OCI-LY3 (cell line): ENCODE measurements at regions not wholly inside any gene's neighbourhood (a gene's known extent, or its start where the extent isn't known, plus 50 kb on each side); places are given as distances from the start of the nearest gene placed in this dataset.

ENCODE experiments used
- H2AFZ ChIP-seq: fragments of 200-600, 300-600 bp; shearing (Covaris generic); 2 replicates; pipeline ENCODE4 v1.6.0; 2014; ENCODE audit warnings: antibody characterized with exemption, low read depth, low read length
- H3K27ac ChIP-seq: fragments of 200-600, 300-600 bp; sonication (generic); 2 replicates; pipeline ENCODE4 v1.5.1; 2014; ENCODE audit warnings: mild to moderate bottlenecking, low read length, moderate library complexity, mixed read lengths
- H3K27me3 ChIP-seq: fragments of 200-600, 300-600 bp; sonication (generic); 2 replicates; pipeline ENCODE4 v1.6.1; 2014; ENCODE audit warnings: low read depth, low read length, mixed read lengths
- H3K36me3 ChIP-seq: fragments of 200-600, 300-600 bp; sonication (generic); replicated peaks from 2 replicates; pipeline ENCODE3; 2014; ENCODE audit warnings: low read depth, low read length, mixed read lengths
- H3K4me1 ChIP-seq: fragments of 300-600, 200-600 bp; sonication (generic); 2 replicates; pipeline ENCODE4 v1.6.1; 2014; ENCODE audit warnings: low read length, mixed read lengths
- H3K4me2 ChIP-seq: fragments of 200-600, 300-600 bp; sonication (generic); 2 replicates; pipeline ENCODE4 v1.6.1; 2014; ENCODE audit warnings: low read length, mixed read lengths
- H3K4me3 ChIP-seq: fragments of 300-600, 200-600 bp; sonication (generic); 2 replicates; pipeline ENCODE4 v1.5.1; 2014; ENCODE audit warnings: antibody characterized with exemption, mild to moderate bottlenecking, low read length, moderate library complexity
- H3K79me2 ChIP-seq: fragments of 300-600, 200-600 bp; shearing (Covaris generic); 2 replicates; pipeline ENCODE4 v1.6.1; 2014; ENCODE audit warnings: mild to moderate bottlenecking, low read length, mixed read lengths
- H3K9ac ChIP-seq: fragments of 300-600, 200-600 bp; shearing (Covaris generic); 2 replicates; pipeline ENCODE4 v1.6.0; 2014; ENCODE audit warnings: mild to moderate bottlenecking, low read length, moderate library complexity
- H3K9me3 ChIP-seq: fragments of 200-600, 300-600 bp; shearing (Covaris generic); 2 replicates; pipeline ENCODE4 v1.6.1; 2014; ENCODE audit warnings: low read length, mixed read lengths; ENCODE audit not compliant: insufficient read depth
- H4K20me1 ChIP-seq: fragments of 200-600, 300-600 bp; sonication (generic); 2 replicates; pipeline ENCODE4 v1.6.1; 2016; ENCODE audit warnings: low read length, mixed read lengths; ENCODE audit not compliant: insufficient read depth
- EZH2phosphoT487 ChIP-seq: fragments of 200-600 bp; shearing (Covaris generic); IDR thresholded peaks from 2 replicates; pipeline ENCODE4 v1.6.1; 2018; ENCODE audit warnings: antibody characterized with exemption, mixed run types, low read depth
- TF ChIP-seq, protein P1 (sequence below): fragments of 200-600, 300-600 bp; sonication (generic); IDR thresholded peaks from 2 replicates; pipeline ENCODE4 v1.5.1; 2014; ENCODE audit warnings: antibody characterized with exemption, low read length, low read depth

DNA sequence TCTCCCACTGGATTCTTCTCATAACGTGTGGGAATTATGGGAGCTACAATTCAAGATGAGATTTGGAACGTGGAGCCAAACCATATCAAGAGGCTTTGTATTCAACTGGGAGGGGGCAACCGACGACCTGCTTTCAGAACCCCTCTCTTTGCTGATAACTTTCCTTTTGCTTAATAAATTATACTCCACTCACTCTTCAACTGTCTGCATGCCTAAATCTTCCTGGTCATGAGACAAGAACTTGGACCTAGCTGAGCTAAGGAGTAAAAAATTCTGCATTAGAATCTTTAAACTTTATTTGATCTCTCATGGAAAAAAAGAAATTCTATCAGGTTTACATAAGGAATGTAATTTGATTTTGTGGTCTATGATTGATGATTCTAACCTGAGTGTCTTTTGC lies 86.7 kb upstream of the CYYR1 start:
- no peak overlapping the region for H3K9ac ChIP-seq
- no peaks in the 10 kb centered on the region for H4K20me1 ChIP-seq
- no peaks in the 10 kb centered on the region for H3K4me1 ChIP-seq
- no peaks in the 10 kb centered on the region for H3K36me3 ChIP-seq
- H3K9me3 ChIP-seq, result 0 out of 2 replicates have a peak, but pooled peaks cover 3% of the 10 kb centered on the region
- H2AFZ ChIP-seq, result no peak overlapping the region
- H3K4me3 ChIP-seq, result no peak overlapping the region
- TF ChIP-seq EZH2phosphoT487, result no peak
- TF ChIP-seq, protein P1, sequence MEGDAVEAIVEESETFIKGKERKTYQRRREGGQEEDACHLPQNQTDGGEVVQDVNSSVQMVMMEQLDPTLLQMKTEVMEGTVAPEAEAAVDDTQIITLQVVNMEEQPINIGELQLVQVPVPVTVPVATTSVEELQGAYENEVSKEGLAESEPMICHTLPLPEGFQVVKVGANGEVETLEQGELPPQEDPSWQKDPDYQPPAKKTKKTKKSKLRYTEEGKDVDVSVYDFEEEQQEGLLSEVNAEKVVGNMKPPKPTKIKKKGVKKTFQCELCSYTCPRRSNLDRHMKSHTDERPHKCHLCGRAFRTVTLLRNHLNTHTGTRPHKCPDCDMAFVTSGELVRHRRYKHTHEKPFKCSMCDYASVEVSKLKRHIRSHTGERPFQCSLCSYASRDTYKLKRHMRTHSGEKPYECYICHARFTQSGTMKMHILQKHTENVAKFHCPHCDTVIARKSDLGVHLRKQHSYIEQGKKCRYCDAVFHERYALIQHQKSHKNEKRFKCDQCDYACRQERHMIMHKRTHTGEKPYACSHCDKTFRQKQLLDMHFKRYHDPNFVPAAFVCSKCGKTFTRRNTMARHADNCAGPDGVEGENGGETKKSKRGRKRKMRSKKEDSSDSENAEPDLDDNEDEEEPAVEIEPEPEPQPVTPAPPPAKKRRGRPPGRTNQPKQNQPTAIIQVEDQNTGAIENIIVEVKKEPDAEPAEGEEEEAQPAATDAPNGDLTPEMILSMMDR, result no peak
- no peak overlapping the region for H3K27ac ChIP-seq
- H3K4me2 ChIP-seq, result no peak overlapping the region
- H3K79me2 ChIP-seq, result no peaks in the 10 kb centered on the region
- H3K27me3 ChIP-seq, result no peaks in the 10 kb centered on the region

DNA sequence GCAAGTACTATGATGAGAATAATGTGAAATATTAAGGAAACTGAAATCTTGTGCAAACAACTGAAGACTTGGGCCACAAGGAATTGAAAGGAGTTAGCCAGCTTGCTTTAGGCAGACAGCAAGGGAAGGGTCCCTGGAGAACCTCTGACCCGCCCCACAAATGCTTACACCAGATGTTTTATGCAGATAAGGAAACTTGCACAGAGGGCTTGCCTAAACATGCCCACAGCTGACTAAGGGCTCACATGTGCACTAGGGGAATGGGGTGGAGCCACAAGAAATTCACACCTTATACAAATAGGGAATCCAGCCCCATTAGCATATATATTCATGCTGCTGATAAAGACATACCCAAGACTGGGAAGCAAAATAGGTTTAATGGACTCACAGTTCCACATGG lies 86.1 kb upstream of the CYYR1 start:
- H3K9ac ChIP-seq, result no peak overlapping the region
- H3K36me3 ChIP-seq, result no peaks in the 10 kb centered on the region
- H3K79me2 ChIP-seq, result no peaks in the 10 kb centered on the region
- H3K27me3 ChIP-seq, result no peaks in the 10 kb centered on the region
- H3K9me3 ChIP-seq, result 0 out of 2 replicates have a peak, but pooled peaks cover 3% of the 10 kb centered on the region
- no peak overlapping the region for H3K4me2 ChIP-seq
- no peak for TF ChIP-seq EZH2phosphoT487
- no peak overlapping the region for H2AFZ ChIP-seq
- no peak overlapping the region for H3K4me3 ChIP-seq
- no peak overlapping the region for H3K27ac ChIP-seq
- no peaks in the 10 kb centered on the region for H4K20me1 ChIP-seq
- H3K4me1 ChIP-seq, result no peaks in the 10 kb centered on the region

DNA sequence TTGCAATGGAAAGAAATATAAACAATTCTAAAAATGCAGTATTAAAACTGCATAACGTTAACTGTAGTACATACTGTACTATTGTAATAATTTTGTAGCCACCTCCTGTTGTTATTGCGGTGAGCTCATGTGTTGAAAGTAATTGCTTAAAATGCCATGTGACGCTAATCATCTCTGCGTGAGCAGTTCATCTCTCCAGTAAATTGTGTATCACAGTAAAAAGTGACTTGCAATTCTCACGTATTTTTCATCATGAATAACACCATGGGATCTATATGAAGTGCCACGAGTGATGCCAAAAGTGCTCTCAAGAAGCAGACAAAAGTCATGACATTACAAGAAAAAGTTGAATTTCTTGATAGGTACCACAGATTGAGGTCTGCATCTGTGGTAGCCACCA lies 82.4 kb upstream of the CYYR1 start:
- no peak overlapping the region for H2AFZ ChIP-seq
- TF ChIP-seq, protein P1, result no peak
- TF ChIP-seq EZH2phosphoT487, result no peak
- H3K27me3 ChIP-seq, result no peaks in the 10 kb centered on the region
- H3K27ac ChIP-seq, result no peak overlapping the region
- no peaks in the 10 kb centered on the region for H3K36me3 ChIP-seq
- no peak overlapping the region for H3K9ac ChIP-seq
- H3K4me3 ChIP-seq, result no peak overlapping the region
- no peak overlapping the region for H3K4me2 ChIP-seq
- no peaks in the 10 kb centered on the region for H3K79me2 ChIP-seq
- H3K9me3 ChIP-seq, result no peaks in the 10 kb centered on the region
- H4K20me1 ChIP-seq, result no peaks in the 10 kb centered on the region
- H3K4me1 ChIP-seq, result no peaks in the 10 kb centered on the region

GRCh38 chr21:26653430-26653829 lies 80.3 kb upstream of the CYYR1 start:
- Histone ChIP-seq H3K4me2 (no peak overlapping the region), H2AFZ (no peak overlapping the region), H3K27ac (no peak overlapping the region), H3K4me3 (no peak overlapping the region), H4K20me1 (no peaks in the 10 kb centered on the region), H3K9me3 (no peaks in the 10 kb centered on the region), H3K4me1 (no peaks in the 10 kb centered on the region), H3K9ac (no peak overlapping the region), H3K36me3 (no peaks in the 10 kb centered on the region), H3K79me2 (no peaks in the 10 kb centered on the region), H3K27me3 (no peaks in the 10 kb centered on the region)
- TF ChIP-seq, protein P1, result no peak
- TF ChIP-seq EZH2phosphoT487, result no peak

GRCh38 chr21:26652854-26653253 lies 79.8 kb upstream of the CYYR1 start:
- H3K9ac ChIP-seq, result no peak overlapping the region
- H2AFZ ChIP-seq, result no peak overlapping the region
- H3K27ac ChIP-seq, result no peak overlapping the region
- H4K20me1 ChIP-seq, result no peaks in the 10 kb centered on the region
- no peaks in the 10 kb centered on the region for H3K4me1 ChIP-seq
- no peaks in the 10 kb centered on the region for H3K36me3 ChIP-seq
- TF ChIP-seq, protein P1, result no peak
- TF ChIP-seq EZH2phosphoT487, result no peak
- H3K4me2 ChIP-seq, result no peak overlapping the region
- no peaks in the 10 kb centered on the region for H3K27me3 ChIP-seq
- no peaks in the 10 kb centered on the region for H3K9me3 ChIP-seq
- H3K79me2 ChIP-seq, result no peaks in the 10 kb centered on the region
- no peak overlapping the region for H3K4me3 ChIP-seq
